HCT116 (cell line): ENCODE measurements at regions not wholly inside any gene's neighbourhood (a gene's known extent, or its start where the extent isn't known, plus 50 kb on each side); places are given as distances from the start of the nearest gene placed in this dataset.

Source experiments
- ATAC-seq: fragments of 200-7000 bp; cut with Tn5 transposase; 2 replicates; pipeline ENCODE4 v1.9.1; 2020; ENCODE audit warnings: mild to moderate bottlenecking, moderate library complexity
- BruUV-seq: library from RNA; stranded (reverse); fragments of 400-500 nt; replicated peaks from 2 replicates; lab custom pipeline; 2021; lab: Mats Ljungman, UMichigan
- CTCF ChIA-PET: fragments of 300-600 bp; sonication (Branson Sonifier 250); formaldehyde crosslinking; loops from one replicate; lab custom pipeline; 2021; ENCODE audit warnings: antibody characterized with exemption; lab: Charles Lee
- POLR2A ChIA-PET: fragments of 300-600, 350-600 bp; sonication (Branson Sonifier 250); formaldehyde crosslinking; loops from one replicate; lab custom pipeline; 2021; ENCODE audit warnings: antibody characterized with exemption; lab: Charles Lee
- RAD21 ChIA-PET, 2 experiments: fragments of 300-600 bp; sonication (Branson Sonifier 250); formaldehyde crosslinking; loops; one replicate each; lab custom pipeline; 2023; ENCODE audit warnings: low total read pairs in 2 of 2; ENCODE audit not compliant: uncharacterized antibody in 2 of 2, unreplicated experiment in 2 of 2, low non-redundant PET in 1 of 2; lab: Charles Lee
- DNase-seq: peaks from one replicate; pipeline ENCODE4 v3.0.0-alpha.2; 2010; ENCODE audit warnings: low read depth, low spot score
- H2AFZ ChIP-seq: fragments of 200-600 bp; shearing (Covaris generic), sonication (generic); 2 replicates; pipeline ENCODE4 v1.6.1; 2017; ENCODE audit warnings: low read depth, mixed run types, mixed read lengths, antibody characterized with exemption, low read length; ENCODE audit not compliant: poor library complexity, severe bottlenecking
- H3K27ac ChIP-seq: 2 replicates; pipeline ENCODE4 v1.5.1; 2012; ENCODE audit warnings: low read depth, low read length
- H3K27me3 ChIP-seq: fragments of 200-600 bp; sonication (generic); 2 replicates; pipeline ENCODE4 v1.6.1; 2016; ENCODE audit warnings: mixed run types, low read length, mixed read lengths; ENCODE audit not compliant: insufficient read depth
- H3K36me3 ChIP-seq, 2 experiments: fragments of 200-500 bp in 1 of 2; fragments of 200-600 bp in 1 of 2; sonication (Bioruptor generic) in 1 of 2; sonication (generic) in 1 of 2; 2 replicates each; pipeline versions ENCODE4 v1.5.1 to v1.6.1; 2014 to 2016; ENCODE audit warnings: low read length in 2 of 2, inconsistent platforms in 1 of 2, mixed read lengths in 1 of 2, mixed run types in 1 of 2; ENCODE audit not compliant: insufficient read depth in 2 of 2, control insufficient read depth in 1 of 2
- H3K4me1 ChIP-seq, 2 experiments: fragments of 200-600 bp in 1 of 2; sonication (generic) in 1 of 2; 2 replicates each; pipeline versions ENCODE4 v1.5.1 to v1.6.1; 2012 to 2017; ENCODE audit warnings: low read length in 2 of 2, inconsistent platforms in 1 of 2, mild to moderate bottlenecking in 1 of 2, mixed read lengths in 1 of 2, mixed run types in 1 of 2, moderate library complexity in 1 of 2; ENCODE audit not compliant: insufficient read depth in 2 of 2, control insufficient read depth in 1 of 2
- H3K4me2 ChIP-seq: fragments of 200-600 bp; sonication (generic); 2 replicates; pipeline ENCODE4 v1.6.1; 2017; ENCODE audit warnings: mixed run types, low read length, mixed read lengths
- H3K4me3 ChIP-seq, 2 experiments: fragments of 200-600 bp in 1 of 2; sonication (generic) in 1 of 2; replicated peaks in 1 of 2; 2 replicates each; pipeline ENCODE4 v1.5.1; 2011 to 2016; ENCODE audit warnings: low read length in 2 of 2, control low read depth in 1 of 2, low read depth in 1 of 2, mild to moderate bottlenecking in 1 of 2, mixed read lengths in 1 of 2, mixed run types in 1 of 2
- H3K79me2 ChIP-seq: fragments of 200-600 bp; sonication (generic); 2 replicates; pipeline ENCODE4 v1.6.1; 2017; ENCODE audit warnings: mild to moderate bottlenecking, mixed run types, low read length, moderate library complexity, mixed read lengths; ENCODE audit not compliant: insufficient read depth
- H3K9ac ChIP-seq: fragments of 200-600 bp; sonication (generic); 2 replicates; pipeline ENCODE4 v1.6.1; 2016; ENCODE audit warnings: low read length, mixed read lengths
- H3K9me2 ChIP-seq: fragments of 200-600 bp; sonication (generic), shearing (Covaris generic); 2 replicates; pipeline ENCODE4 v1.6.1; 2017; ENCODE audit warnings: mixed run types, mild to moderate bottlenecking, moderate library complexity; ENCODE audit not compliant: insufficient read depth
- H3K9me3 ChIP-seq, 2 experiments: fragments of 200-500 bp in 1 of 2; fragments of 200-600 bp in 1 of 2; sonication (Bioruptor generic) in 1 of 2; sonication (generic) in 1 of 2; 2 replicates each; pipeline ENCODE4 v1.6.1; 2014 to 2017; ENCODE audit warnings: low read length in 2 of 2, mixed read lengths in 2 of 2, inconsistent platforms in 1 of 2, low read depth in 1 of 2, mild to moderate bottlenecking in 1 of 2, mixed run types in 1 of 2, moderate library complexity in 1 of 2; ENCODE audit not compliant: control insufficient read depth in 1 of 2, insufficient read depth in 1 of 2
- H4K20me1 ChIP-seq: fragments of 200-600 bp; sonication (generic), shearing (Covaris generic); 2 replicates; pipeline ENCODE4 v1.6.1; 2017; ENCODE audit warnings: mixed run types, mild to moderate bottlenecking, moderate library complexity; ENCODE audit not compliant: insufficient read depth
- CEBPB ChIP-seq: IDR thresholded peaks from 2 replicates; pipeline ENCODE4 v1.6.1; 2012; ENCODE audit warnings: low read depth
- EZH2phosphoT487 ChIP-seq: fragments of 200-600 bp; IDR thresholded peaks from 2 replicates; pipeline ENCODE4 v1.6.1; 2018; ENCODE audit warnings: antibody characterized with exemption, borderline replicate concordance
- FOSL1 ChIP-seq: IDR thresholded peaks from 2 replicates; pipeline ENCODE4 v1.6.1; 2012; ENCODE audit warnings: low read depth
- MAX ChIP-seq: IDR thresholded peaks from 2 replicates; pipeline ENCODE4 v1.6.1; 2012
- RAD21 ChIP-seq: IDR thresholded peaks from 2 replicates; pipeline ENCODE4 v1.6.1; 2012; ENCODE audit warnings: low read depth, mild to moderate bottlenecking
- SIN3A ChIP-seq: IDR thresholded peaks from 2 replicates; pipeline ENCODE4 v1.6.1; 2012; ENCODE audit warnings: low read depth
- SRF ChIP-seq: IDR thresholded peaks from 2 replicates; pipeline ENCODE4 v1.6.1; 2012; ENCODE audit warnings: low read depth
- TCF7L2 ChIP-seq: IDR thresholded peaks from 2 replicates; pipeline ENCODE4 v1.7.0; 2011; ENCODE audit warnings: borderline replicate concordance, inconsistent platforms; ENCODE audit not compliant: insufficient read depth, insufficient read length; ENCODE audit errors: extremely low read depth
- ZBTB33 ChIP-seq: IDR thresholded peaks from 2 replicates; pipeline ENCODE4 v1.6.1; 2011; ENCODE audit warnings: mild to moderate bottlenecking, low read length, moderate library complexity; ENCODE audit not compliant: insufficient replicate concordance; ENCODE audit errors: extremely low read depth
- ZFX ChIP-seq: fragments of 450-650 bp; IDR thresholded peaks from 2 replicates; pipeline ENCODE4 v1.6.1; 2017
- ZNF274 ChIP-seq: fragments of 200-500 bp; sonication (Bioruptor generic); IDR thresholded peaks from 2 replicates; pipeline ENCODE4 v1.6.1; 2014; ENCODE audit warnings: mild to moderate bottlenecking, low read depth, low read length, inconsistent platforms
- intact Hi-C: fragments of 100-400 bp; cut with micrococcal nuclease; formaldehyde crosslinking; loops from 2 replicates; pipeline ENCODE4 v1.10.0; 2022
- TF ChIP-seq, protein P1 (sequence below), 3 experiments: fragments of 200-600 bp in 1 of 3; sonication (generic) in 1 of 3; IDR thresholded peaks in 2 of 3; conservative IDR thresholded peaks in 1 of 3; 2 replicates each; pipeline ENCODE4 v1.5.1; 2012 to 2017; ENCODE audit warnings: low read depth in 2 of 3, low read length in 2 of 3, antibody characterized with exemption in 1 of 3, borderline replicate concordance in 1 of 3, control low read depth in 1 of 3, mild to moderate bottlenecking in 1 of 3, mixed read lengths in 1 of 3, mixed run types in 1 of 3, moderate library complexity in 1 of 3; ENCODE audit not compliant: insufficient read depth in 1 of 3

DNA sequence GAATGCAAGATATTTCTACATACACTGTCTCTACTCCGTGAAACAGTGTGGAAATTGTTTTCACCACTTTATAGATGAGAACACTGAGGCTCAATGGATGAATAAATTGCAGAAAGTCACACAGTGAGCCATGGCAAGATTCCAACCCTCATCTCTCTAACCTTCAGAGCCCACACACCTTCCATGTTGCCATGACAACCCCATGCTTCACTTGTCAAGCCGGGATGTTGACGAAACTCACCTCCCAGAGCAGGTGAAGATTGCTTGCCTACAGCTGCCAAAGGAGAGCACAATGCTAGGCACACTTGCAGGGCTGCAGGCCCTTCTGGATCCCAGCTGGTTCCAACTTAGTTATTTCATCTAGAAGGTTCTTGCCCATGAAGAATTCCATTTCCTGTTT lies 71.4 kb upstream of the SEZ6L start:
- Histone ChIP-seq H2AFZ (no peak overlapping the region), H3K9me2 (no peaks in the 10 kb centered on the region), H3K4me3 (no peak overlapping the region), H3K27me3 (peaks cover 36% of the 10 kb centered on the region), H3K27ac (no peak overlapping the region), H3K9ac (no peak overlapping the region), H3K9me3 (no peaks in the 10 kb centered on the region), H3K79me2 (no peaks in the 10 kb centered on the region), H4K20me1 (no peaks in the 10 kb centered on the region), H3K4me2 (no peak overlapping the region), H3K36me3 (no peaks in the 10 kb centered on the region)
- CTCF ChIA-PET = no interaction called here
- RAD21 ChIA-PET = no interaction called here
- BruUV-seq = no TSS peak
- intact Hi-C loops = no loop called here
- no peak for DNase-seq
- no peak for ATAC-seq
- POLR2A ChIA-PET = no interaction called here
- TF ChIP-seq ZFX (no peak), FOSL1 (no peak), RAD21 (no peak), CEBPB (no peak), MAX (no peak), EZH2phosphoT487 (no peak), SIN3A (no peak), SRF (no peak), ZBTB33 (no peak), ZNF274 (no peak), TCF7L2 (no peak)
- TF ChIP-seq, protein P1, sequence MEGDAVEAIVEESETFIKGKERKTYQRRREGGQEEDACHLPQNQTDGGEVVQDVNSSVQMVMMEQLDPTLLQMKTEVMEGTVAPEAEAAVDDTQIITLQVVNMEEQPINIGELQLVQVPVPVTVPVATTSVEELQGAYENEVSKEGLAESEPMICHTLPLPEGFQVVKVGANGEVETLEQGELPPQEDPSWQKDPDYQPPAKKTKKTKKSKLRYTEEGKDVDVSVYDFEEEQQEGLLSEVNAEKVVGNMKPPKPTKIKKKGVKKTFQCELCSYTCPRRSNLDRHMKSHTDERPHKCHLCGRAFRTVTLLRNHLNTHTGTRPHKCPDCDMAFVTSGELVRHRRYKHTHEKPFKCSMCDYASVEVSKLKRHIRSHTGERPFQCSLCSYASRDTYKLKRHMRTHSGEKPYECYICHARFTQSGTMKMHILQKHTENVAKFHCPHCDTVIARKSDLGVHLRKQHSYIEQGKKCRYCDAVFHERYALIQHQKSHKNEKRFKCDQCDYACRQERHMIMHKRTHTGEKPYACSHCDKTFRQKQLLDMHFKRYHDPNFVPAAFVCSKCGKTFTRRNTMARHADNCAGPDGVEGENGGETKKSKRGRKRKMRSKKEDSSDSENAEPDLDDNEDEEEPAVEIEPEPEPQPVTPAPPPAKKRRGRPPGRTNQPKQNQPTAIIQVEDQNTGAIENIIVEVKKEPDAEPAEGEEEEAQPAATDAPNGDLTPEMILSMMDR (IDR thresholded peaks at IDR 0.05 in 2 of 3, conservative IDR thresholded peaks at IDR 0.05 in 1 of 3; ENCODE audit: borderline replicate concordance in 1 of 3, insufficient read depth in 1 of 3, low read depth in 2 of 3, low read length in 2 of 3) = no peak
- TF ChIP-seq, all 23 proteins: peak for 0
- no peaks in the 10 kb centered on the region for H3K4me1 ChIP-seq
